C4-2B (cell line): ENCODE measurements at regions not wholly inside any gene's neighbourhood (a gene's known extent, or its start where the extent isn't known, plus 50 kb on each side); places are given as distances from the start of the nearest gene placed in this dataset.

Experiments
- H3K27ac ChIP-seq: fragments of 450-650 bp; 2 replicates; pipeline ENCODE4 v1.5.1; 2017
- CTCF ChIP-seq: fragments of 450-650 bp; conservative IDR thresholded peaks from 2 replicates; pipeline ENCODE4 v1.5.1; 2017; ENCODE audit warnings: mild to moderate bottlenecking
- ZFX ChIP-seq: fragments of 450-650 bp; IDR thresholded peaks from 2 replicates; pipeline ENCODE4 v1.6.1; 2017

DNA sequence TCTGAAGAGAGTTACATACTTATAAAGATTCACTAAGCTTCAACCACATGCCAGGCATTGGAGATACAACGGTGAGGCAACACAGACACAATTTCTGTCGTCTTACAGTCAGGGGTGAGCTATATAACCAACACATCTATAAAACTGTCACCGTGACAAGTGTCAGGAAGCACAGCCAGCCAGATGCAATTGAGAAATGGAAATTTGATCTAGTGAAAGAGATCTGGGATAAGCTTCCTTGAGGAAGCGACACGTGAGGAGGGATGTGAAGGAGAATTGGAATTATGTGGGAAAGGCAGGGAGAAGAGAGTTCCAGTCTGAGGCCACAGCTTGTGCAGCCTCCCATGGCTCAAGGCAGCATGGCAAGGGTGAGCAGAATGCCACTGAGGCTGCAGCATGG lies 50.9 kb upstream of the ZNF354B start:
- TF ChIP-seq ZFX (no peak), CTCF (no peak)
- no peak overlapping the region for H3K27ac ChIP-seq

DNA sequence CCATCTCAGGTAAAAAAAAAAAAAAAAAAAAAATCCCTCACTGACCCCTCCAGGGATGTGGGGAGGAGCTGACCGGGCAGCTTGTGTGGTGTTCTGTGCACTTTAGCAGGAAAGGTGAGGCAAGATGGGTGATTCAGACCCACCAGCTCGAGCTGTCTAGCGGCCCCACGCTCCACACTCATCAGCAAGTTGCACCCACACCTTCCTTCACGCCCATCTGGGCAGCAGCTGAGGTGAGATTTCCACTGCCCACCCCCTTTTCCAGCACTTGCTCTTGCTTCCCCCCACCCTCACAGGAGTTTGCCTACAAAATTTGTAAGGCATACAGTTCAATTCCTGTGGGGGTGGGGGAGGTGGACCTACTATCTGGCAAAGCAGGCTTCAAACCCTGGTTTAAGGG lies 58.7 kb upstream of the ZNF354B start:
- TF ChIP-seq CTCF (no peak), ZFX (no peak)
- no peak overlapping the region for H3K27ac ChIP-seq

GRCh38 chr5:178797546-178798440 lies 62.0 kb upstream of the ZNF354B start:
- TF ChIP-seq CTCF (no peak), ZFX (no peak)
- H3K27ac ChIP-seq = no peak overlapping the region

- TF ChIP-seq CTCF (no peak), ZFX (no peak)
- no peak overlapping the region for H3K27ac ChIP-seq
These were observed 62.6 kb upstream of the ZNF354B start for GRCh38 chr5:178797101-178797521.

DNA sequence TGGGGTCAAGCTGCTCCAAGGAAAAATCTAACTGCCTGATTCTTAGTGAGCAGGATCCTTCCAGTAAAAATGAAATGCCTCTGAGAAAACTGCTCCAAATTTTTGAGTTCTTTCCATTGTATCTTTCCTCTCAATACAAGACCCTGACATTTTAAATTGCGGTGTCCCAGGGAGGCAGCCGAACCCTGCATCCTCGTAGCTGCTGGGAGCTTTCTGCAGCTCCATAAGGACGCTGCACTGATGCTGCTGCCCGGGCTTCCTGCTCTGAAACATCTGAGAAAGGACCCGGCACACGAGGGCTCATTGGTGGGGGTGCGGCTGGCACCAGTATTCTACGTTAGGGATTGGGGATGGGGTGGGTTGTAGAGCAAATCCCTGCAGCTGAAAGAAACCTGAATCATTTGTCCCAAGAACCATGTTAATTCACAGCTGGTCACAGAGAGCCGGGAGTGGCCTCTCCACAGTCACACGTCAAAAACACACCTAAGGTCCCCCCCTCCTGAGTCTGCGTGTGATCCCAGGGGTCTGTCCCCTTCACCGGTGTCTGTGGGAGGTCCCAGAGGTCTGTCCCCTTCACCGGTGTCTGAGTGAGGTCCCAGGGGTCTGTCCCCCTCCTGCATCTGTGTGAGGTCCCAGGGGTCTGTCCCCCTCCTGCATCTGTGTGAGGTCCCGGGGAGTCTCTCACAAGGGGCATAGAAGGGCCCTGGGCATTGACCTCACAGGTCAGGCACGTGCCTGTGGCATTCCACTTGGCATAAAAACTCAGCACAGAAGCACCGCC lies 63.4 kb upstream of the ZNF354B start:
- no peak for TF ChIP-seq ZFX
- no peak overlapping the region for H3K27ac ChIP-seq

DNA sequence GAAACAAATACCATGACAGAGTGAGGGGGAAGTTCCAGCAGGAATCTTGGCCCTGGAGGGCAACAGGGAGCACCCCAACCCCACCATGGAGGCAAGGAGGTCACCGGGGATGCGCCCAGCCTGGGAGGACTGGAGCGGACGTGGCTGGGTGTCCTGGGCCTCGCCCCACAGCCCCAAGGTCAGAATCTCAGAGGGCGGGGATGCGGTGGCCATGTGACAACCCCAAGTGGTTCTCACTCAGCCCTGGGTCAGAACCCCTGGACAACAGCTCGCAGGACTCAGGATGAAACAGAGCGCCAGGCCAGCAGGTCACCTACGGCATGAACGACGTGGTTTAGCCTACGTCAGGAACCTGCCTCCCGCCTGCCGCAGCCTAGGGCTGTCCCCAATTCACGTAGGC lies 64.0 kb upstream of the ZNF354A start:
- TF ChIP-seq ZFX (no peak), CTCF (no peak)
- H3K27ac ChIP-seq = no peak overlapping the region

DNA sequence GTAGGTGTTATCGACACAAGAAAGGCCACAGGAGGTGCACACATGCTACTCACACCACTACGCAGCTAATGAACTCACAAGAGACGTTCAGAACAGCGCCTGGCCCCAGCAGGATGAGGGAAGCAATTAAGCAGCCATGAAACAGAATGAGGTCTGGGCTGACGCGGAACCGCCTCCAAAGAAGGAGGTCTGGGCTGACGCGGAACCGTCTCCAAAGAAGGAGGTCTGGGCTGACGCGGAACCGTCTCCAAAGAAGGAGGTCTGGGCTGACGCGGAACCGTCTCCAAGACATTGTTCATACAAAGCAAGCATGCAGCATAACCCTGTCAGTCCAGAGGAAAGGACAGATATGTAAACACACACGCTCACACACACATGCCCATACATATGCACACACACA lies 63.2 kb upstream of the ZNF354A start:
- TF ChIP-seq ZFX (no peak), CTCF (no peak)
- H3K27ac ChIP-seq = no peak overlapping the region
